GM23248 (cell line): ENCODE measurements at regions not wholly inside any gene's neighbourhood (a gene's known extent, or its start where the extent isn't known, plus 50 kb on each side); places are given as distances from the start of the nearest gene placed in this dataset.

Experiments
- DNase-seq: peaks from one replicate; pipeline ENCODE4 v3.0.0-alpha.2; 2015
- H2AFZ ChIP-seq: fragments of 200-600 bp; sonication (generic); 2 replicates; pipeline ENCODE4 v1.6.1; 2016; ENCODE audit warnings: antibody characterized with exemption
- H3F3A ChIP-seq: fragments of 200-600 bp; sonication (generic); 2 replicates; pipeline ENCODE4 v1.6.1; 2016; ENCODE audit warnings: mild to moderate bottlenecking, antibody characterized with exemption, mixed run types; ENCODE audit not compliant: insufficient read depth
- H3K27ac ChIP-seq: fragments of 200-600 bp; sonication (generic); 2 replicates; pipeline ENCODE4 v1.5.1; 2016; ENCODE audit warnings: mild to moderate bottlenecking
- H3K27me3 ChIP-seq: fragments of 200-600 bp; sonication (generic); replicated peaks from 2 replicates; pipeline ENCODE4 v1.6.1; 2016; ENCODE audit warnings: mild to moderate bottlenecking; ENCODE audit not compliant: insufficient read depth
- H3K36me3 ChIP-seq: fragments of 200-600 bp; sonication (generic); 2 replicates; pipeline ENCODE4 v1.6.1; 2016; ENCODE audit warnings: low read depth, mild to moderate bottlenecking
- H3K4me1 ChIP-seq: fragments of 200-600 bp; sonication (generic); 2 replicates; pipeline ENCODE4 v1.6.1; 2016; ENCODE audit warnings: mild to moderate bottlenecking; ENCODE audit not compliant: insufficient read depth
- H3K4me2 ChIP-seq: fragments of 200-600 bp; sonication (generic); one replicate; pipeline ENCODE4 v1.6.1; 2016; ENCODE audit warnings: mild to moderate bottlenecking; ENCODE audit not compliant: unreplicated experiment
- H3K4me3 ChIP-seq: fragments of 200-600 bp; sonication (generic); 2 replicates; pipeline ENCODE4 v1.5.1; 2016; ENCODE audit warnings: mild to moderate bottlenecking
- H3K79me2 ChIP-seq: fragments of 200-600 bp; sonication (generic); 2 replicates; pipeline ENCODE4 v1.6.1; 2016; ENCODE audit warnings: mild to moderate bottlenecking; ENCODE audit not compliant: insufficient read depth
- H3K9ac ChIP-seq: fragments of 200-600 bp; sonication (generic); 2 replicates; pipeline ENCODE4 v1.6.1; 2016; ENCODE audit warnings: mild to moderate bottlenecking
- H3K9me2 ChIP-seq: fragments of 200-600 bp; sonication (generic); 2 replicates; pipeline ENCODE4 v1.6.1; 2016; ENCODE audit warnings: mixed run types, mild to moderate bottlenecking, moderate library complexity; ENCODE audit not compliant: insufficient read depth
- H3K9me3 ChIP-seq: fragments of 200-600 bp; sonication (generic); one replicate; pipeline ENCODE4 v1.6.1; 2017; ENCODE audit warnings: low read depth
- H4K20me1 ChIP-seq: fragments of 200-600 bp; sonication (generic); 2 replicates; pipeline ENCODE4 v1.6.0; 2016; ENCODE audit not compliant: insufficient read depth
- EZH2 ChIP-seq: fragments of 200-600 bp; sonication (generic); IDR thresholded peaks from 2 replicates; pipeline ENCODE4 v1.6.1; 2018; ENCODE audit warnings: antibody characterized with exemption, mild to moderate bottlenecking; ENCODE audit not compliant: insufficient read depth, poor library complexity, severe bottlenecking
- EZH2phosphoT487 ChIP-seq: fragments of 200-600 bp; sonication (generic); IDR thresholded peaks from 2 replicates; pipeline ENCODE4 v1.6.1; 2018; ENCODE audit warnings: antibody characterized with exemption, moderate library complexity, mild to moderate bottlenecking, low read depth; ENCODE audit not compliant: insufficient read depth
- WGBS, 2 experiments: methylation state at CpG; one replicate each; pipeline ENCODE4 v1.1.6; 2015 to 2017; ENCODE audit warnings: low lambda C conversion rate in 2 of 2, low coverage in 1 of 2; ENCODE audit errors: missing lambda C conversion rate in 2 of 2; 5-methylcytosine and 5-hydroxymethylcytosine counted together
- in situ Hi-C: fragments of 300-500 bp; cut with MboI; formaldehyde crosslinking; loops from 2 replicates; pipeline ENCODE4 v1.15.0; 2020

DNA sequence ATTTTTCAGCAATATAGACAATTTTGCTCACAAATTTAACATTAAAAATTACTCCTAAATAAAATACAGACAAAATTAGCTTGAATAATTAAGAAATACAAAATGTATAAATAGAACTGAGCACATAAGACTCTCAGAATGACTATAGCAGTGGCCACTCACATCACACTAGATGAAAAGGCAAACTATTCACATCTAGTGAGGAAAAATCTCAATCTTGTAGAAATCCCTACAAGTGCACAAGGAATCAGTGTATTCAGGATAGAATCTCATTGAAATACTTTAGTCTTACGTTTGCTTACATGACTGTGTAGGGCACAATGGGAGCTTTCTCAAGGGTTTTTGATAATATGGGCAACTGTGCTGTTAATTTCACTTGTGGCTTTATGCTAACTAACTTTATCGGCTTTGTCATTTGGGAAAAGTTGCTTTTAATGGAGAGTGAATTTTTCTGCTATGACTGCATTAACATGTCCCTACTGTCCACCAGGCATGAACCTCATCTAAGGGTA lies 678.9 kb upstream of the LRRTM4 start:
- WGBS, 2 experiments = 19 to 20% methylated on average over 2 of the region's 2 CpGs
- H3K4me3 ChIP-seq = no peak overlapping the region
- no peaks in the 10 kb centered on the region for H3K9me2 ChIP-seq
- no peak overlapping the region for H3K4me2 ChIP-seq
- no peak overlapping the region for H3K27ac ChIP-seq
- H3K4me1 ChIP-seq = no peaks in the 10 kb centered on the region
- H4K20me1 ChIP-seq = no peaks in the 10 kb centered on the region
- in situ Hi-C loops = no loop called here
- no peaks in the 10 kb centered on the region for H3K9me3 ChIP-seq
- no peak overlapping the region for H2AFZ ChIP-seq
- no peaks in the 10 kb centered on the region for H3K36me3 ChIP-seq
- no peak for TF ChIP-seq EZH2phosphoT487
- no peaks in the 10 kb centered on the region for H3K79me2 ChIP-seq
- DNase-seq = no peak
- H3F3A ChIP-seq = no peaks in the 10 kb centered on the region
- no peak overlapping the region for H3K9ac ChIP-seq
- H3K27me3 ChIP-seq = no peaks in the 10 kb centered on the region

DNA sequence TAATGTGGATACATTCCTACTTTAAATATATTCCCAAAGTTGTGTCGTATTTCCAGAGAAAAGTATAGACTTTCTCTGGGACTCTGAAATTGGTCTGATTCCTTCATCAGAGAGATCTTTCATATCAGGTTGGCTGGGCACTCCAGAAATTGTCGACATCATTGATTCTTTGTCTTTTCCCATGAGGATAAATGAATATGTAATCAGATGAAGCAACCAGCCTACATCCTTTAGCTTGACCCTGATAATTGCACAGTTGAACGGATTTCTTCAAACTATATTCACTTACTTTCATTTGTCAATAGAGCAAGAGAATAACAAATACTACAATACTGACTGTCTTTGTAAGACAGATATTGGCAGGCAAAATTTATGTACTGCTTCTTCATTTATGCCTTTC lies 680.2 kb upstream of the LRRTM4 start:
- Histone ChIP-seq H3K27ac (no peak overlapping the region), H3K4me1 (no peaks in the 10 kb centered on the region), H3K36me3 (no peaks in the 10 kb centered on the region), H3K4me2 (no peak overlapping the region), H3K4me3 (no peak overlapping the region), H3F3A (no peaks in the 10 kb centered on the region), H4K20me1 (no peaks in the 10 kb centered on the region), H2AFZ (no peak overlapping the region), H3K9ac (no peak overlapping the region), H3K27me3 (no peaks in the 10 kb centered on the region), H3K9me3 (no peaks in the 10 kb centered on the region), H3K79me2 (no peaks in the 10 kb centered on the region), H3K9me2 (no peaks in the 10 kb centered on the region)
- TF ChIP-seq EZH2phosphoT487 = no peak
- TF ChIP-seq EZH2 = no peak
- DNase-seq = no peak
- in situ Hi-C loops = no loop called here
- 18 to 20% methylated on average over 3 of the region's 3 CpGs for WGBS, 2 experiments

DNA sequence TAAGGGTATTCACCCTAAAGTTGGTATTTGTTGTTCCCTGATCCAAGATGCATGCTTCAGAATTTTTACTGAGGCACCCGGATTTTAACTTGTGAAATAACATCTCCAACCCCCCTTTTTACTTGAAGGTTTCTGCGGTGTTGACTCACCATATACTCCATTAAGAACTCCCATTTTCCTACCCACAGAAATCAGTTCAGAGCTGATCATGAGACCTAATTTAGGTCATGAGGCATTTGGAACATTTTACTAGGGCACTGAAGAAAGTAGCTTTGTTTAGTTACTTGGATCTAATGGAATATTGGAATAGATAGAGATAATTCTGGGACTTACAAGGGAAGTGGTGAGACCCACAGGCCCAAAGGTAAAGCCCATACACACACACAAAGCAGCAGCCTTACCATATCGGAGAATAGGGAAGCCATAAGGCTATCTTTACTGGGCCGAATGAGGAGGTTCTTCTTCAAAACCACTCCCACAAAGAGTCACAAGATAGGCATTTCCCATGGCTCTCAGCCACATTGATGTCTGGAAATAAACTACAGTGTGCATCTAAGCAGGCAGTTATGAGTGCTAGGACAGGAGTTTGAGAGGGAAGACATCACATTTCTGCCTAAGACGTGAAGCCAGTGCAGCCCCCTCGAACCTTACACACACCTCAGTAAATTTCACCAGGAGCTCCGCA lies 681.0 kb upstream of the LRRTM4 start:
- 24 to 25% methylated on average over 7 of the region's 7 CpGs for WGBS, 2 experiments
- no peaks in the 10 kb centered on the region for H3K9me2 ChIP-seq
- H3K9ac ChIP-seq = no peak overlapping the region
- H3F3A ChIP-seq = no peaks in the 10 kb centered on the region
- DNase-seq = no peak
- H3K27ac ChIP-seq = no peak overlapping the region
- H3K27me3 ChIP-seq = no peaks in the 10 kb centered on the region
- no peaks in the 10 kb centered on the region for H3K36me3 ChIP-seq
- TF ChIP-seq EZH2 (no peak), EZH2phosphoT487 (no peak)
- H3K79me2 ChIP-seq = no peaks in the 10 kb centered on the region
- no peaks in the 10 kb centered on the region for H3K9me3 ChIP-seq
- H2AFZ ChIP-seq = no peak overlapping the region
- in situ Hi-C loops = no loop called here
- H3K4me1 ChIP-seq = no peaks in the 10 kb centered on the region
- H3K4me3 ChIP-seq = no peak overlapping the region
- H3K4me2 ChIP-seq = no peak overlapping the region
- no peaks in the 10 kb centered on the region for H4K20me1 ChIP-seq

DNA sequence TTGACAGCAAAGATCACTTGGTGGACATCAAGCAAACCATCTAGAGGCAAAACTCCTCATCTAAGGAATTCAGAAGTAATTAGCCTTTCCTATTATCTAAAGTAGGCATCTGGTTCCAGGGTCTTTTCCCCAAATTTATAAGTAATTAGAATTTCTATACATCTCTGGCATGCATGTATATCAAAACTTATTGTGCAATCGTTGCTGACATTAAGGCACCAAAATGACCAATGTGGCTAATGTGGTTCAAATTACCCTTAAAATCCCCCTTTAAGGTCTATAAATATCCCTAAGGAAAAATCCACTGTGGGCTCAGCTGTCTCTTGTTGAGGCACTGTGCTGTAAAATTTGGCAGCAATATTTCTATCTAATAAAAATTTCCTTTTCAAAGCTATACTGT lies 695.9 kb upstream of the LRRTM4 start:
- Histone ChIP-seq H3K9me3 (no peaks in the 10 kb centered on the region), H3K4me2 (no peak overlapping the region), H3F3A (no peaks in the 10 kb centered on the region), H3K9me2 (no peaks in the 10 kb centered on the region), H3K79me2 (no peaks in the 10 kb centered on the region), H3K9ac (no peak overlapping the region), H3K4me3 (no peak overlapping the region), H2AFZ (no peak overlapping the region), H3K4me1 (no peaks in the 10 kb centered on the region), H3K27me3 (no peaks in the 10 kb centered on the region), H4K20me1 (no peaks in the 10 kb centered on the region), H3K36me3 (no peaks in the 10 kb centered on the region), H3K27ac (no peak overlapping the region)
- no peak for DNase-seq
- 3 to 5% methylated on average over 1 of the region's 1 CpG for WGBS, 2 experiments
- in situ Hi-C loops = no loop called here
- no peak for TF ChIP-seq EZH2phosphoT487

DNA sequence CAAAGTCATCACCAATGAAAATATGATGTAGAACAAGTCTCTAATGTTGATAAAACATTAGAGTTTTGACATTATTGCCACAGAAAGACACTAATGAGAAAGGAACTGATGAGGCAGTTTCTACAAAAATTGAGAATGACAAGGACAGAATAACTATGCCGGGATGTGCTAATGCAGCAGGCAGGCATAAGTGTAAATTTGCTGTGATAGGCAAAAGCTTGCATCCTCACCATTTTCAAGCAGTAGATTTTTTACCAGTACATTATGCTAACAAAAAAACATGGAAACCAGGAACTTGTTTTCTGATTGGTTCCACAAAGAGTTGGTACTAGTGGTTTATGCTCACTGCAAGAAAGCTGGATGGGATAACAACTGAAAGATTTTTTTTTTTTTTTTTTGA lies 715.5 kb upstream of the LRRTM4 start:
- H3K4me2 ChIP-seq = no peak overlapping the region
- TF ChIP-seq EZH2phosphoT487 = no peak
- no peak for TF ChIP-seq EZH2
- H3K79me2 ChIP-seq = no peaks in the 10 kb centered on the region
- no peaks in the 10 kb centered on the region for H3K9me2 ChIP-seq
- H3K4me3 ChIP-seq = no peak overlapping the region
- no peaks in the 10 kb centered on the region for H3K36me3 ChIP-seq
- H2AFZ ChIP-seq = no peak overlapping the region
- no peaks in the 10 kb centered on the region for H3K9me3 ChIP-seq
- no peaks in the 10 kb centered on the region for H3K4me1 ChIP-seq
- DNase-seq = no peak
- in situ Hi-C loops = no loop called here
- H3K27me3 ChIP-seq = no peaks in the 10 kb centered on the region
- no peak overlapping the region for H3K9ac ChIP-seq
- no peak overlapping the region for H3K27ac ChIP-seq
- no peaks in the 10 kb centered on the region for H4K20me1 ChIP-seq
- H3F3A ChIP-seq = no peaks in the 10 kb centered on the region
- 11 to 22% methylated on average over 1 of the region's 1 CpG for WGBS, 2 experiments
